ENCODE measurements at regions not wholly inside any gene's neighbourhood (a gene's known extent, or its start where the extent isn't known, plus 50 kb on each side); places are given as distances from the start of the nearest gene placed in this dataset.

GRCh38 chr5:174159327-174160114, 114.0 kb downstream of the NSG2 start:
- DNase-seq = peak; percentile 98

DNA sequence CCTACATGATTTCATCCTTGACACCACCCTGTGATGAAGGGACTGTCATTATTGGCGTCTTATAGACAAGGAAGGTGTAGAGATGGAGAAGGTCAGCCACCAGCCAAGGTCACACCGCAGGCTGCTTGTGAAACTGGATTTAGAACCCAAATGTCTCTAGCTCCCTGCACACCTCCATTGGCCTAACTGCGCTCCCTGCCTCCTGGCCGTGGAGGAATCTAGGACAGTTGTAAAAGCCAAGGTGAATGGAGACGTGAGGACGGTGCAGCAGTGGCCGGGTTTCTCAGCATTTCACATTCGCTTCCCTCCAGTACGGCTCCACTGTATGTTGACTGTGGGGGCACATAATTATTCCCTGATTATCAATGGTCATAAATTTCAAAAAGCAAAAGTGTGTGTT, 119.9 kb downstream of the NSG2 start:
- no peak for DNase-seq

- peak; percentile 51 for DNase-seq
These were observed 120.9 kb downstream of the NSG2 start for GRCh38 chr5:174166231-174167079.

- DNase-seq = peak; percentile 52
These were observed 121.8 kb downstream of the NSG2 start for GRCh38 chr5:174167080-174167910.

DNA sequence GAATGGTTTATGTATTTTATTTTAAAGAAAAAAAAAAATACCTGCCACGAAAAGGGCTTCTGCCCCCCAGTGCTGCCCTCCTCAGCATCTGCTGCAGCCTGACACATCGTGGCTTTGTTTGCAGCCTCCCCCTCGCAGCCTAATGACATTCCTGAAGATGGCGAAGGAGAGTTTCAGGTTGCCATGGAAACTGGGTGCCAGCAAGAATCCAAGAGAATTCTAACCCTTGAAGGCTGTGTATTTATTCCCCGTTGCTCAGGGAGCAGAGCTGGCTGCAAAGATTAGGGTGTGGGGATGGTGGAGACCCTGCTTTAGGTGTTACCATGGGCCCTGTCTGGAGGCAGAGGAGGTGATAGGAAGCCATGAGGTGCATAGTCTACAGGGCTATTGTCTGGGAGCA, 126.6 kb downstream of the NSG2 start:
- peak; percentile 59 for DNase-seq

- DNase-seq = peak; percentile 29
These were observed 127.1 kb downstream of the NSG2 start for GRCh38 chr5:174172566-174172965.

GRCh38 chr5:174173766-174174165, 128.3 kb downstream of the NSG2 start:
- peak; percentile 42 for DNase-seq

DNA sequence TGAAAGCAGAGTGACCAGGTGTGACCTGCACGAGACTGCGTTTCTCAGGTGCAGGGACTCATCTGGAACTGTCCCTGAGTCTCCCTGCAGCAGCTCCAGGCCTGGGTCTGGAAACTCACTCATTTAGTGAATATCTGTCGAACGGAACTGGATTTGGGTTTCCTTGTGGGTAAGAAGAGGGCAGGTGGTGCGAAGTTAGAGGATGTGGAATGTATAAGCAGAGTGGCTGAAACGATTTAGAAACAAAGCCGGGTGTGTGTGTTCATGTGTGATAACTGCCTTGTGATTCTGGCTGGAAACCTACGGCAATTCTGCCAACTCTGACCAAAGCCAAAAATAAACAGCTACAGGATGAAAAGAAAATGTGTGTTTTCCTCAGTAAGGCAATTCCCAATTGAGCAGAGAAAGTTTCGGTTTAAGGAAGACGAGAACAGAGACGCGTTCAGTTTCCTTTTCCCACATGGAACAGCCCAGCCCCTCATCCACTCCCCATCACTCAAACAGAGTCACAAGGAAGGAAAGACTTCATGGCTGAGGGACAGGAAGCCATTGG, 130.3 kb downstream of the NSG2 start:
- DNase-seq = peak; percentile 12

DNA sequence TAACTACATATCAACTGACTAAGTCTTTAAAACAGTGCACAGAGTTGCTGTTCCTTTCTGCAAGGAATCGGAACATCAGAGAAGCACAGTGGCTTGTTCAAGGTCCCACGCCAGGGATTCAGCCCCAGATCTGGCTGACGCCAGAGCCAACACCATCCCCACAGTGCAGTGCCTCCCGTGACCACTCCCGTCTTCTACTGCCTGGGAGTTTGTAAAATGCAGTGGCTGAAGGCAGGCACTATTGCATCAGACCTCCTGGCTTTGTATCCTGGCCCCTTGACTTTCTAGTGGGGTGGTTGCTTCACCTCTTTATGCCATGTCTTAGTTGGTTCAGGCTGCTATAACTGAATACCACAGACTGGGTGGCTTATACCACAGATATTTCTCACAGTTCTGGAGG, 131.0 kb downstream of the NSG2 start:
- peak; percentile 32 for DNase-seq

- DNase-seq = no peak
These were observed 132.0 kb downstream of the NSG2 start for GRCh38 chr5:174177531-174177930.

DNA sequence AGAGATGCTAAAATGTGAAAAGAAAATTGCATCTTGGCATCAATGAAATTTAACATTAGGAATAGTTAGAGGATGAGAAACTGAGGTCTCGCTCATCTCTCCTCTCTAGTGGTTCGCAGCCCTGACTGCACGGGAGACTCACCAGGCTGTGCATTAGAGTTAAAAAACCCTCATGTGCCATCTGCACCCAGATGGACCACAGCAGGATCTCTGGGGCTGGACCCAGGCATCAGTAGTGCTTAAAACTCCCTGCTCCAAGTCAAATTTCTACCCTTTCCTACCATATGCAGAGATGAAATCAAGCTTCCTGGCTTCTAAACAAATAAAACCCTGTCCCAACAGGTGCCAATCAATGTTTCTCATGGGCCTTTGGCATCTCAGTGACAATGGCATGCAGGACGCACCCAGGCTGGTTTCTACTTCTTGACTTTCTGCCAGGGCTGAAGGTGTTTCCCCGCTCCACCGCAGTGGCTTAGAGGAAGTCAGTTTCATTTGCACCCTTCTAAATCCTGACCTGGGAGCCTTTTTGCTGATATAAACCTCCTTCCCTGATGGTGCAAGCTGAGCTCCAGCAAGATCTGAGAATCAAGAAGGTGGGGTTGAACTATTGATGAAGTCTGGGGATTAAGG, 132.6 kb downstream of the NSG2 start:
- peak; percentile 16 for DNase-seq

- DNase-seq = peak; percentile 25
These were observed 135.1 kb downstream of the NSG2 start for GRCh38 chr5:174180639-174181038.

GRCh38 chr5:174182111-174182510, 136.6 kb downstream of the NSG2 start:
- DNase-seq = peak; percentile 33

- DNase-seq = no peak
These were observed 138.2 kb downstream of the NSG2 start for GRCh38 chr5:174183701-174184100.

DNA sequence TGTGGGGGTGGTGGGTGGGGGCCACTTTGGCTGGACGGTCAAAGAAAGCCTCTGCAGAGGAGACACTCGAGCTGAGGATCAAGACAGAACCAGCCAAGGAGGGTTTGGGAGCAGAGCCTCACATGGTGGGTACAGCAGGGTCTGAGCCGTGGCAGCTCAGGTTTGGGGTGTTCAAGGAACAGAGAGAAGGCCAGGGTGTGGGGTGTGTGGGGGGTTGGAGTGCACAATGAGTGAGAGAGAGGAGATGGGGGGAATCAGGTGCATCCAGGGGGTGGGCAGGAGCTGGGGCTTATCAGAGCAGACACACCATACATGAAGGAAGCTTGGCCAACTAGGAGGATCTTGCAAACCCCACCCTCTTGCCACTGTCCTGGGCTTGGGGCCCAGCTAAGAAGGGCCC, 140.0 kb downstream of the NSG2 start:
- no peak for DNase-seq

GRCh38 chr5:174186096-174186695, 140.7 kb downstream of the NSG2 start:
- no peak for DNase-seq

- no peak for DNase-seq
These were observed 141.5 kb downstream of the NSG2 start for GRCh38 chr5:174187001-174187400.

DNA sequence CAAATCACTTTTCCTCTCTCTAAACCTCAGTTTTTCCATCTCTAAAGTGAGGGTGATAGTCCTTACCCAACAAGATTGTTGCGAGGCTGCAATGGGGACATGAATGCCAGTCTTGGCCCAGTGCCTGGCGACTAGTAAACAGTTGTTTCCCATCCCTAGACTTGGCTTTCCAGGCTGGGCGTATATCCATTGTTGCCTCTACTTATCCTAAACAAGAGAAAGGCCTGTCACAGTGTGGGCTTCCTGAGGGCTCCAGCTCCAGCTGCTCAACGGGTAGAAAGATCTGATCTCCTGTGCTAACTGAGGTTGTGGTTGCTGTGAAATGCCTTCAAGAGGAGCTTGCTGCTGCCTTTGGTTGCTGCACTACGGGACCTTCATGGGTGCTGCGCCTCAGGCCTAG, 142.0 kb downstream of the NSG2 start:
- no peak for DNase-seq

- DNase-seq = no peak
These were observed 142.8 kb downstream of the NSG2 start for GRCh38 chr5:174188295-174188694.

- DNase-seq = no peak
These were observed 144.4 kb downstream of the NSG2 start for GRCh38 chr5:174189654-174190541.

DNA sequence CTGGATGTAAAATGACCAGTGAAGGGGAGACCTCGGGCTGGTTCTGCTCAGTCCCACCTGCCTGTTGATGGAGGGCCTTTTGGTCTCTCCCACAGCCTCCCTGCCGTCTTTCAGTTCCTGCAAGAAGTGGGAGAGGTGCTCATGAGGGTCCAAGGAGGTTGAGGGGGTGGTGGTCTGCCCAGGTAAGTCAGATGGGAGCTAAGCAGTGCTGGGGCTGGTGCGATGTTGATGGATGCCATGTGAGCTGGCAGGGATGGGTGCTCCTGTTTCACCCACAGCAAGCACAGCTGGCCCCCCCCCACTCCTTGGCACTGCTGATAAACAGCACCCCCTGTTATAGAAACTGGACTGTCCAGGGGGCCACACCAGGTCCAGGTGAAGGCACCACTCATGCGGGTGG, 145.6 kb downstream of the NSG2 start:
- peak; percentile 37 for DNase-seq
